T follicular helper cell (primary cell): ENCODE measurements at regions not wholly inside any gene's neighbourhood (a gene's known extent, or its start where the extent isn't known, plus 50 kb on each side); places are given as distances from the start of the nearest gene placed in this dataset.

Source experiments
- DNase-seq: peaks from one replicate; pipeline ENCODE4 v3.0.0-alpha.2; 2020; ENCODE audit warnings: low read depth

DNA sequence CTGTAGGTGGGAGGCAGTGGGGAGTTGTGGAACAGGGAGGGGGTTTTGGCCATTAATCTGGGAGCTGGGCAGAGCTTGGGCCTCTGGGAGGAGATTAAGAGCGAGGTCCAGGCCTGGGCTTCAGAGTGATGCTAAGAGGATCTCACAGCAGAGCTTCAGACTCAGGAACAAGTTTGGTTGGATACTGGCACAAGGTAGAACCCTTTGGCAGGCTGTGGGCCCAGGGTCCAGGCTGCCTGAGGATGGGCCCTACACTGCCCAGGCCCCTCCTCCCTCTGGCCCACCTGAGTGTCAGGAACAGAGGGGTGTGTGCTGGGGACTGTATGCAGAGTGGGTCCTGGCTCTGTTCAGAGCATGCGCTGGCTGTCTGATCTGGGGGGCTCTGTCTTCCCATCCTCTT, 334.9 kb downstream of the CYP26B1 start:
- DNase-seq = no peak

GRCh38 chr2:71811726-71812125, 335.9 kb downstream of the CYP26B1 start:
- DNase-seq = no peak

GRCh38 chr2:71811157-71811556, 336.5 kb downstream of the CYP26B1 start:
- DNase-seq = no peak

DNA sequence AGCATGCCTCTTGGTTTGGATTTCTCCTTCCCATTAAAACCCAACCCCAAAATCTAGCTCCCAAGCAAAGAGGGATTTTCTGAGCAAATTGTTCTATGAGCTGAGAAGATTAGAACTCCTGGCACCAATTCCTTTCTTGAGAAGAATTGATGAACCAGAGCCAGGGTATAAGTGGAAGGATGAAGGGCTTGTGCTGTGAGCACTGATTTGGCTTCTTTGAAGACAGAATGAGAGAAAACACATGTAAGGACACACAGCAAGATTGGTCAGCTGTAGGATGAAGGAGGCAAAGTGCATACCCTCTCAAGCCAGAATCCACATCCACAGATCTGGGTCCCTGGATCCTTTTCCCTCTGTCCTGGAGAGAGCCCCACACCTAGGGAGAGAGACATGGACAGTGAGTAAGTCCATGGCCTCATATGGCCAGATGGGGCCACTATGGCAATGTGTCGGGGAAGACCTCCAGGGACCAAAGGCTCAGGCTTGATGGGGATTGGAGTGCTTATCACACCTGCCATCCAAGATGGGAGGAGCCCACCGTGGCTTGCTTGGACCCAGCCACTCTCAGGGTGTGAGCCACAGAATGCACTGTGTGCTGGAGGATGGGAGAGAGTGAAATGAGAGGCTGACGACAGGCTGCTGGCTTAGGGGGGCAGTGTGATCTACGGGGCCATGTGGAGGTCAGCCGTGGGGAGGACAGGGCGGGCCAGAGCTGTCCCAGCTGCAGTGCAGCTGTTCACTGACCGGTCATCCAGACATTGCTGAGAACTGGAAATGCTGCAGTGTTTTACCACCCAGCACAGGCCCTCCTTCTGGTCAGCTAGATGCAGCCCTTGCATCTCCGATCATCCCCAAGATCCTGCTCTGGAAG, 339.8 kb downstream of the CYP26B1 start:
- DNase-seq = no peak

GRCh38 chr2:71806432-71806831, 341.2 kb downstream of the CYP26B1 start:
- no peak for DNase-seq

DNA sequence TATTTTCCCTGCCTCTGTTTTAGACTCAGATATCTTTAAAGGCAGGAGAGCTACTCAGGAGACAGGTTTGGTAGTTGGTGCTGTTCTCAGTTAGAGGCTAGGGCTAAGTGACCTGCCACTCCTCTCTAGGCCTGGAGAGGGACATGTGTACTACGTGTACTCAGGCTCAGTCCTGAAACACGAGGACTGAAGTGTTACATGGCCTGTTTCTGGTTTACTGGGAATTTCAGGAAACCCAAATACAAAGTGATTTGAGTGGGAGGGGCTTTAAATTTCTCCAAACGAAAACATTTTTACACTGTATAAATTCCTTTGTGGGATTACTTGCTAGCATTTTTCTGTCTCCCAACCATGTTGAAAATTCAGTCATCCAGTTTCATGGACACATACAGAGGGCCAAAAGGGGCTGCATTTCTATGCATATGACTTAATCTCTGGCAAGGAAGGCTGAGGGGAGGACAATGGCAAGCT, 343.3 kb downstream of the CYP26B1 start:
- DNase-seq = no peak

DNA sequence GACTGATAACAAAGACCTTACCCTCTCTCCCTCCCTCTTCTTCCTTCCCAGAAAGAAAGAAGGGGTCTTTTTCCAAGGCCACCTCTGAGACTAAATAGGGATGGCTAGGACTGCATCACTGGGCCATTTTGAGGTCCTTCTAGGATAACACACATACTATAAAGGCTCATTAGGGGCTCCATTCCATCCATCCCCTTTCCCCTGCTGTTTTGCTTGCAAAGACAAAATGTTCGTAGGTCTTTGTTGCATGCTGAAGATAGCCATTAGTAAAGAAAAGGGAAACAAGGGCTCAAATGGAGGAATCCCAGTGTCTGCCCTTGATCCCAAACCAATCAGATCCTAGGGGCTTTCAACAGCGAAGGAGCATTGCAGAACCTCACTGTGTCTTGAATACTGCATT, 344.3 kb downstream of the CYP26B1 start:
- DNase-seq = no peak

GRCh38 chr2:71802556-71802955, 345.1 kb downstream of the CYP26B1 start:
- DNase-seq = no peak

DNA sequence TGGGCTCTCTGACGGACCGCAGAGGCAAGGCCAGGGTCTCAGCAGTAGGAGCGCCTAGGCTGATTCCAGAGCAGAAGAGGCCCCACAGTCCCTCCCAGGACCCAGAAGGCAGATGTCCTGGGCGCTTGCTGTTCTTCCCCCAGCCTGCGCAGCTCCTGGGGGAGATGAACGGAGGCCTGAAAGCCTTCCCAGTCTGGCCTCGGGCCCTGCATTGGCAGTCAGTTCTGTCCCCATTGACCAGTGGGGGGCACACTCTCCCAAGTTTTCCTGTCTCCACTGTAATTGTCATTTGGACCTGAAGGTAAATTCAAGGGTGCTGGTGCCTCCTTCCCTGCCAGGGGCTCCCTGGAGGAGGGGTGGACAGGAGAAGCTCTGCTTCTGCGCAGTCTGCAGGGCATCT, 345.7 kb downstream of the CYP26B1 start:
- DNase-seq = no peak

DNA sequence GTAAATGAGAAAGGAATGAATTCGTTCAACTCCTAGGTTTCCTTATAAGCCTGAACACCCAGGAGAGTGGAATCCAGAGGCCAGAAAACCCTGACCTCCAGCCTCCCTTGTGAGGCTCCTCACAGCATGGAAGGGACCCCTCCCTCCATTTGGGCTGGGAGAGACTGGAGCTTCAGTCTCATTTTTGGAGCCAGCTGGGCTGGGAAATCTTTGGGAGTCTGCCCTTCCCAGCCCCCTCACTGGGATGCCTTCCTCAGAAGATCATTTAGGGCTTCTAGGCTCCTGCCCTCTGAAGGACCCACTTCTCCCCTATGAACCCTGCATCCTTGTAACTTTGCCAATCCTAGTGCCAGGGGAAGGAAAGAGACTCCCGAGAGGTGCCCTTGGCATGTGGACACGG, 346.1 kb downstream of the CYP26B1 start:
- DNase-seq = no peak

GRCh38 chr2:71800851-71801250, 346.8 kb downstream of the CYP26B1 start:
- no peak for DNase-seq

GRCh38 chr2:71800106-71800809, 346.9 kb downstream of the DYSF start:
- DNase-seq = no peak

DNA sequence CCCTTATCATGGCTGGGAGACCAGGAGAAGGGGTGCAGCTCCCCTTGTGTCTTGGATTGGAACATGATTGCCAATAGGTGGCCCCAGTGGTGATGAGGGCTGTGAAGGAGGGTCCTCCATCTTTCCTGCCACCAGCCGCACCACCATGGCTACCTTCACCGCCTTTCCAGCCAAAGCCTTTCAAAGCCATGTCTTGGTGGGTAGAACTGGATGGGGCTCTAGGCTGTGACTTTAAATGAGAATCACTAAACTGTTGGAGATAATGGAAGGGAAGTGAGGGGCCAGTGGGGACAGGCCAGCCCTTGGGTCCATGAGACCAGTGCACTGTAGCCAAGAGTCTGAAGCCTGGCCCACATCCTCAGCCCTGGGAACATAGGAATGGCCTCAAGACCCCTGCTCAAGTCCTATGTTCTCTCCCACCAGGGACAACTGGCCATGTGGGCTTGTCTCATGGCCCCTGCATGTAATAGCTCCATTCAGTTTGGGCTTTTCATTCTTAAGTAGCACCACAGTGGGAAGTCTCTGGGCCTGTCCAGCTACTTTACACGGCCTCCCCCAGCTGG, 345.7 kb downstream of the DYSF start:
- no peak for DNase-seq

GRCh38 chr2:71798266-71799012, 345.1 kb downstream of the DYSF start:
- DNase-seq = no peak

DNA sequence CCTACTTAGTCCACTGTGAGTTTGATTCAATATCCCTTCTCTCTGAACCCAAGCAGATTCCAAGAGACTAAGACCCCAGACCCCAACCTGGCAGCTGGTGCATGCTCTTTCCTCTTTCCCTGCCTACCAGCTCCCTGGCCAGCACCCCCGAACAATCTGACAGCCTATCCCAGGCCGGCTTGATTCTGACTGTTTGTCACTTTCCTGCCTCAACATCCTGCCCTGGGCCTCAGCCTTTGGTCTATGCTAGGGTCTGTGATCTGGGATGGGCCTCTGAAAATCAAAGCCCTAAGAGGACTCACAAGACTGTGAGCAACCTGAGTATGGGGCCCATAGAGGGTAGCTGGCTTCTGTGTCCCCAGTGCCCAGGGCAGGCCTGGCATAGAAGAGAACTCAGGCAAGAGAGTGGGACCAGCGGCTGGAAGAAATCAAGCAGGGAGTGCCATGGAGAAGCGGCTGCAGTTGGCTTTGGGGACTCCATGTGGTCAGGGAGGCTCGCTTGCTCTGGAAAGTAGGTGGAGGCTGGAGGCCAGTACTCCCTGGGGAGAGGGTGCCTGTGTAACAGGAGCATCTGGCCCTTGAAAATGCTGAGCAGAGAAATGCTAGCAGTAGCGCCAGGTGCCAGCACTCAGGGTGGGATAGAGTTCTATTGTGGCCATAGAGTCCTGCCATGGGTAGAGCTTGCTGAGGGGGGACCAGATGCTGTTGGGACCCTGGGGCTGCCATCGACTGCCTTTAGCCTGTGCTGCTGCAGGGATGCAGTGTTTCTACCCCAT, 343.9 kb downstream of the DYSF start:
- DNase-seq = no peak

- DNase-seq = no peak
Measured at GRCh38 chr2:71796174-71796593, 342.8 kb downstream of the DYSF start.

DNA sequence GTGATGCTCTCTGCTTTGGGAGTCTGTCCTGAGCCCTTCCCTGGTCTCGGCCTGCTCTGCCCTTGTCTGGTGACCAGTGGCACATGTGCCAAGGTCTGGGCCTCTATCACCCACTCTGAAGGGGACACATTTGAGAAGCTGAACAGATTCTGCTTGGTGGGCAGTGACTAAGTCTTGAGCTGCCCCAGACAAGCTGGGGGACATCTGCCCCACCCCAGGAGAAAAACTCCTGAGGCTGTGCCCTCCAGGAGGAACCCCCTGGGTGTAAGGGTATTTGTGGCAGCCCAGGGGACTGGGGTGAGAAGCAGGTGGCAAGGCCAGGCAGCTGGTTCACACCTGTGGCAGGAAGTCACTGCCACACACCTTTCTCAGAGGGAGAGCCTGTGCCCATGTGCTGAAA, 342.1 kb downstream of the DYSF start:
- no peak for DNase-seq

GRCh38 chr2:71794611-71795010, 341.2 kb downstream of the DYSF start:
- no peak for DNase-seq

DNA sequence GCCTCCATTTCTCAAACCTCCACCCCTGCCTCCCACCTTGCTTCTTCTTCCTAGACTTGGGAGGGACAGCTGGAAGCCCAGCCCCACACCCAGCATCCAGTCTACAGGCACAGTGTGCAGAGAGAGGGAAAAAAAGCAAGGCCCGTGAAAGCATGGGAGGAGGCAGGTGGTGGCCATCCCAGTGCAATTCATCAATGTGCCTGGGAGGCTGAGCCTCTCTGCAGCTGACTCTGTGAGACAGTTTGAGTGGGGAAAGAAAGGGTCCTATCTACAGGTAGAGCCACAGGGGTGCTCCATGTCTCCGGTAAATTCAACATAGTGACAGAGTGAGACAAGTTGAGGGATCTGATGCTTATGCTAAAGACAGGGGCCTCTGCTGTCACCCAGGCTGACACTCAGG, 340.6 kb downstream of the DYSF start:
- DNase-seq = no peak

DNA sequence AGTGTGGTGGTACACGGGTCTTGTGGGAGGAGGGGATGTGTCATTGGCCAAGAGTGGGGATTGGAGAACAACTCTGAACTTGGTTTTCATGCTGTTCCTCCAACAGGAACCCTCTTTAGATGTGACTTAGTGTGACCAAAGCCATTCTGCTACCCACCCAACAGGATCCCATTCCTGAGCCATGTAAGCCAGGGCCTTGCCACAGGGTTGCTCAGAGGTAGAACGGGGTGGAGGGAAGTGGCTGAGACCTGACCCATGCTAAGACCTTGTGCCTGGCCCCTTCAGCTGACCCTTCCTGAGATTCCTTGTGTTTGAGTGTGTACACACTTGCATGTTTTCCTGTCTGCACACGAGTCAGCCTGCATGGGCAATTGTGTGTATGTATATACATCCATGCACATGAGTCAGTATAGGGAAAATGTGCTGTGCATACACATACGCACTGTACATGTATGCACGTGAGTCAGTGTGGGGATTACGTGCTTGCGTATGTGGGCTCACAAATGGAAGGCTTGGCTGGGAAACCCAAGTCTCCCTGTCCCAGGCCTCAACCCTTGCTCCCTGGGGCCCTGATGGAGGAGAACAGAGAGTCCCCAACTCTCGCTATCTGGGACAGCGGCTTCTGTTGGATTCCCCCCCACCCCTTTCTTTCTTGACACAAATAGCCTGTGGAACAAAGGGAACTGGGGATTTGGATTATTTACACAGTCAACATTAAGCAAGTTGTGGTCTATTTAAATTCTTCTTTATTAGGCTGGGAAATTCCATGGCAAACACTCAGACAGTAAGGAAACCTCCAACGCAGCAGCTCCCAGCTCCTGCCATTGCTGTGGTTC, 339.8 kb downstream of the DYSF start:
- DNase-seq = no peak
